Nephron progenitor cell (in vitro differentiated cells): ENCODE measurements at regions not wholly inside any gene's neighbourhood (a gene's known extent, or its start where the extent isn't known, plus 50 kb on each side); places are given as distances from the start of the nearest gene placed in this dataset.

Source experiments
- DNase-seq: peaks from one replicate; pipeline ENCODE4 v3.0.0; 2021
- H3K27ac Mint-ChIP-seq: 2 replicates; pipeline ENCODE4 v1.8.0; 2021; ENCODE audit warnings: mild to moderate bottlenecking, moderate library complexity, mixed read lengths
- H3K27me3 Mint-ChIP-seq: 2 replicates; pipeline ENCODE4 v1.8.0; 2021; ENCODE audit warnings: mild to moderate bottlenecking, low read depth, mixed read lengths; ENCODE audit not compliant: poor library complexity
- H3K36me3 Mint-ChIP-seq: 2 replicates; pipeline ENCODE4 v1.8.0; 2021; ENCODE audit warnings: low read depth, mixed read lengths
- H3K4me1 Mint-ChIP-seq: 2 replicates; pipeline ENCODE4 v1.8.0; 2021; ENCODE audit warnings: mixed read lengths
- H3K4me3 Mint-ChIP-seq: 2 replicates; pipeline ENCODE4 v1.8.0; 2021; ENCODE audit warnings: mild to moderate bottlenecking, moderate library complexity, mixed read lengths
- H3K9me3 Mint-ChIP-seq: 2 replicates; pipeline ENCODE4 v1.8.0; 2021; ENCODE audit warnings: mild to moderate bottlenecking, moderate library complexity, mixed read lengths
- TF ChIP-seq, protein P1 (sequence below): fragments of 200-600 bp; sonication (generic); IDR thresholded peaks from 2 replicates; pipeline ENCODE4 v1.5.0; 2021; ENCODE audit warnings: antibody characterized with exemption

DNA sequence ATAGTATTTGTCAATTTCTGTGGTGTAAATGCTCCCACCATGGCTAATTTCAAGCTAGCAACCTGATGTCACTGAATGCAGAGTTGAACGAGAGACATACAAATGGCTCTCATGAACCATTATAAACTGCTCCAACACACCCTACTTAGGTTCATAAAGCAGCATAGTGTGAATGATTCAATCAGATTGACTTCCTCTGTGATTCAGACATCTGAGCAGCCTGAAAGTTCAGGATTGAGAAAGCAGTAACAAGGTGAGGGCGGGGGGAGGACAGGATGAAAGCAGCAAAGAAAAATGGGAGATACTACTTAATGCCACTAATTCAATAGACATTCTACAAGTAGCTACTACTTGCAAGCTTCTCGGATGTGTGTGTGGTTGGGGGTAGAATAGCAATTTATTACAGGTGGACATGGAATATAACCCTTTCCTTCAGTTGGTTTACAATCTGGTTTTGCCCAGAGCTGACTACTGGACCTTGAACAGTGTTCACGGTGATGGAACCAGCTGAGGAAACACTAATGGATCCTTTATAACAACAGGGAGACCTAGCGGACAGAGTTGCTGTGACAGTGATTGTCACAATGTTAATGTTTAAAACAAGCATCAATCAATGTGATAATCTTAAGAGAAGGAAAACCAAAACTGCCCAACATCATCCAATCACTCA lies 52.5 kb upstream of the PELI2 start:
- H3K27me3 Mint-ChIP-seq = peaks cover 6% of the 10 kb centered on the region
- H3K4me3 Mint-ChIP-seq = no peak overlapping the region
- no peaks in the 10 kb centered on the region for H3K9me3 Mint-ChIP-seq
- H3K36me3 Mint-ChIP-seq = no peaks in the 10 kb centered on the region
- no peak overlapping the region for H3K27ac Mint-ChIP-seq
- no peak for DNase-seq
- H3K4me1 Mint-ChIP-seq = peaks cover 4% of the 10 kb centered on the region
- TF ChIP-seq, protein P1, sequence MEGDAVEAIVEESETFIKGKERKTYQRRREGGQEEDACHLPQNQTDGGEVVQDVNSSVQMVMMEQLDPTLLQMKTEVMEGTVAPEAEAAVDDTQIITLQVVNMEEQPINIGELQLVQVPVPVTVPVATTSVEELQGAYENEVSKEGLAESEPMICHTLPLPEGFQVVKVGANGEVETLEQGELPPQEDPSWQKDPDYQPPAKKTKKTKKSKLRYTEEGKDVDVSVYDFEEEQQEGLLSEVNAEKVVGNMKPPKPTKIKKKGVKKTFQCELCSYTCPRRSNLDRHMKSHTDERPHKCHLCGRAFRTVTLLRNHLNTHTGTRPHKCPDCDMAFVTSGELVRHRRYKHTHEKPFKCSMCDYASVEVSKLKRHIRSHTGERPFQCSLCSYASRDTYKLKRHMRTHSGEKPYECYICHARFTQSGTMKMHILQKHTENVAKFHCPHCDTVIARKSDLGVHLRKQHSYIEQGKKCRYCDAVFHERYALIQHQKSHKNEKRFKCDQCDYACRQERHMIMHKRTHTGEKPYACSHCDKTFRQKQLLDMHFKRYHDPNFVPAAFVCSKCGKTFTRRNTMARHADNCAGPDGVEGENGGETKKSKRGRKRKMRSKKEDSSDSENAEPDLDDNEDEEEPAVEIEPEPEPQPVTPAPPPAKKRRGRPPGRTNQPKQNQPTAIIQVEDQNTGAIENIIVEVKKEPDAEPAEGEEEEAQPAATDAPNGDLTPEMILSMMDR = no peak
